HG03457 (cell line): ENCODE measurements at regions not wholly inside any gene's neighbourhood (a gene's known extent, or its start where the extent isn't known, plus 50 kb on each side); places are given as distances from the start of the nearest gene placed in this dataset.

ENCODE experiments used
- ATAC-seq: cut with Tn5 transposase; IDR thresholded peaks from one replicate; pipeline ENCODE4 v1.9.1; 2021; ENCODE audit warnings: moderate number of reproducible peaks; ENCODE audit not compliant: unreplicated experiment

- no peak for ATAC-seq
Observed at GRCh38 chr9:29838491-29839020, 2265.3 kb upstream of the C9orf72 start.

GRCh38 chr9:29844251-29844650 is 2271.0 kb upstream of the C9orf72 start:
- ATAC-seq: no peak

- no peak for ATAC-seq
Observed at GRCh38 chr9:29850664-29851063, 2277.4 kb upstream of the C9orf72 start.

GRCh38 chr9:29861803-29862202 is 2288.5 kb upstream of the C9orf72 start:
- no peak for ATAC-seq

GRCh38 chr9:29865764-29866313 is 2292.6 kb upstream of the C9orf72 start:
- no peak for ATAC-seq

- ATAC-seq: no peak
Observed at GRCh38 chr9:29866556-29866955, 2293.3 kb upstream of the C9orf72 start.

- ATAC-seq: no peak
Observed at GRCh38 chr9:29873579-29873978, 2300.3 kb upstream of the C9orf72 start.

GRCh38 chr9:29875547-29875946 is 2302.3 kb upstream of the C9orf72 start:
- no peak for ATAC-seq

- ATAC-seq: no peak
Observed at GRCh38 chr9:29882767-29883166, 2309.5 kb upstream of the C9orf72 start.

- ATAC-seq: no peak
Observed at GRCh38 chr9:29906065-29906464, 2332.8 kb upstream of the C9orf72 start.

- no peak for ATAC-seq
Observed at GRCh38 chr9:29928072-29928471, 2354.8 kb upstream of the C9orf72 start.

- ATAC-seq: no peak
Observed at GRCh38 chr9:29939559-29939958, 2366.3 kb upstream of the C9orf72 start.

- ATAC-seq: no peak
Observed at GRCh38 chr9:29945012-29945411, 2371.7 kb upstream of the C9orf72 start.

- ATAC-seq: no peak
Observed at GRCh38 chr9:29958469-29958868, 2385.2 kb upstream of the C9orf72 start.

GRCh38 chr9:29965834-29966233 is 2392.6 kb upstream of the C9orf72 start:
- no peak for ATAC-seq

GRCh38 chr9:29966247-29966646 is 2393.0 kb upstream of the C9orf72 start:
- ATAC-seq: no peak

GRCh38 chr9:29968831-29969230 is 2395.6 kb upstream of the C9orf72 start:
- no peak for ATAC-seq

- ATAC-seq: no peak
Observed at GRCh38 chr9:29969408-29969807, 2396.1 kb upstream of the C9orf72 start.

- no peak for ATAC-seq
Observed at GRCh38 chr9:29969856-29970647, 2396.8 kb upstream of the C9orf72 start.

GRCh38 chr9:29974197-29974596 is 2400.9 kb upstream of the C9orf72 start:
- no peak for ATAC-seq

GRCh38 chr9:29976981-29977380 is 2403.7 kb upstream of the C9orf72 start:
- no peak for ATAC-seq

- ATAC-seq: no peak
Observed at GRCh38 chr9:29981013-29981412, 2403.4 kb upstream of the ACO1 start.
